SK-N-SH (cell line): ENCODE measurements at regions not wholly inside any gene's neighbourhood (a gene's known extent, or its start where the extent isn't known, plus 50 kb on each side); places are given as distances from the start of the nearest gene placed in this dataset.

Experiments
- CTCF ChIA-PET: fragments of 300-600, 350-600 bp; formaldehyde crosslinking; extraction: SDS; loops from one replicate; lab custom pipeline; 2021; lab: Yijun Ruan, JAX
- POLR2A ChIA-PET: fragments of 350-600 bp; sonication (Branson Sonifier 250); formaldehyde crosslinking; extraction: SDS; loops from one replicate; lab custom pipeline; 2020; ENCODE audit warnings: antibody characterized with exemption, inconsistent platforms; lab: Yijun Ruan, JAX
- DNase-seq: peaks from one replicate; pipeline ENCODE4 v3.0.0; 2012
- H2AFZ ChIP-seq: fragments of 200-600 bp; sonication (generic); 2 replicates; pipeline ENCODE4 v1.8.1; 2016; ENCODE audit warnings: antibody characterized with exemption, mild to moderate bottlenecking, low read depth
- H3F3A ChIP-seq: fragments of 200-600 bp; sonication (generic); replicated peaks from 2 replicates; pipeline ENCODE3; 2016; ENCODE audit warnings: antibody characterized with exemption, mild to moderate bottlenecking; ENCODE audit not compliant: insufficient read depth
- H3K27ac ChIP-seq, 2 experiments: fragments of 200-500 bp in 1 of 2; fragments of 200-600 bp in 1 of 2; sonication (Bioruptor generic) in 1 of 2; sonication (generic), shearing (Covaris generic) in 1 of 2; 2 replicates each; pipeline versions ENCODE4 v1.5.1 to v1.6.1; 2014 to 2016; ENCODE audit warnings: low read depth in 2 of 2, inconsistent platforms in 1 of 2, low read length in 1 of 2, mild to moderate bottlenecking in 1 of 2, mixed read lengths in 1 of 2
- H3K27me3 ChIP-seq: fragments of 200-600 bp; sonication (generic), shearing (Covaris generic); 2 replicates; pipeline ENCODE4 v1.6.1; 2016; ENCODE audit warnings: mixed run types; ENCODE audit not compliant: insufficient read depth
- H3K36me3 ChIP-seq, 2 experiments: fragments of 200-500 bp in 1 of 2; fragments of 200-600 bp in 1 of 2; sonication (Bioruptor generic) in 1 of 2; sonication (generic) in 1 of 2; replicated peaks in 1 of 2; 2 replicates each; pipeline versions ENCODE3 to v1.5.1; 2014 to 2016; ENCODE audit warnings: low read length in 1 of 2, mild to moderate bottlenecking in 1 of 2; ENCODE audit not compliant: insufficient read depth in 2 of 2, control insufficient read depth in 1 of 2
- H3K4me1 ChIP-seq, 2 experiments: fragments of 200-500 bp in 1 of 2; fragments of 200-600 bp in 1 of 2; sonication (Bioruptor generic) in 1 of 2; sonication (generic), shearing (Covaris generic) in 1 of 2; 2 replicates each; pipeline versions ENCODE4 v1.5.1 to v1.6.1; 2014 to 2016; ENCODE audit warnings: low read depth in 1 of 2, low read length in 1 of 2, mixed run types in 1 of 2; ENCODE audit not compliant: insufficient read depth in 2 of 2, control insufficient read depth in 1 of 2
- H3K4me2 ChIP-seq: fragments of 200-600 bp; sonication (generic), shearing (Covaris generic); 2 replicates; pipeline ENCODE4 v1.6.1; 2017; ENCODE audit warnings: mixed run types
- H3K4me3 ChIP-seq, 2 experiments: fragments of 200-500 bp in 1 of 2; fragments of 200-600 bp in 1 of 2; sonication (Bioruptor generic) in 1 of 2; sonication (generic), shearing (Covaris generic) in 1 of 2; 2 replicates each; pipeline versions ENCODE4 v1.5.1 to v1.8.1; 2014 to 2016; ENCODE audit warnings: low read depth in 2 of 2, inconsistent platforms in 1 of 2, low read length in 1 of 2, mild to moderate bottlenecking in 1 of 2, mixed read lengths in 1 of 2, moderate library complexity in 1 of 2
- H3K79me2 ChIP-seq: fragments of 200-600 bp; sonication (generic); 2 replicates; pipeline ENCODE4 v1.8.1; 2017; ENCODE audit warnings: mild to moderate bottlenecking; ENCODE audit not compliant: insufficient read depth
- H3K9ac ChIP-seq: fragments of 200-600 bp; sonication (generic); 2 replicates; pipeline ENCODE4 v1.6.1; 2017; ENCODE audit warnings: mixed run types
- H3K9me2 ChIP-seq: fragments of 200-600 bp; sonication (generic); 2 replicates; pipeline ENCODE4 v1.6.1; 2017; ENCODE audit warnings: mixed run types
- H3K9me3 ChIP-seq: fragments of 200-600 bp; sonication (generic); 2 replicates; pipeline ENCODE4 v1.6.1; 2017; ENCODE audit warnings: mixed run types, mild to moderate bottlenecking, moderate library complexity
- H4K20me1 ChIP-seq: fragments of 200-600 bp; sonication (generic); 2 replicates; pipeline ENCODE4 v1.6.1; 2017; ENCODE audit warnings: mild to moderate bottlenecking, mixed run types; ENCODE audit not compliant: insufficient read depth
- CHD2 ChIP-seq: fragments of 150-350 bp; IDR thresholded peaks from 2 replicates; pipeline ENCODE4 v1.6.1; 2018; ENCODE audit warnings: low read length; ENCODE audit not compliant: partially characterized antibody
- CTCF ChIP-seq: fragments of 200-600 bp; sonication (generic); IDR thresholded peaks from 2 replicates; pipeline ENCODE4 v1.6.1; 2017; ENCODE audit warnings: antibody characterized with exemption, mild to moderate bottlenecking, moderate library complexity
- ELF1 ChIP-seq: IDR thresholded peaks from 2 replicates; pipeline ENCODE4 v1.4.0; 2012
- EP300 ChIP-seq, 2 experiments: IDR thresholded peaks; 2 replicates each; pipeline versions ENCODE4 v1.4.0 to v1.6.1; 2012; ENCODE audit warnings: borderline replicate concordance in 1 of 2, low read depth in 1 of 2, low read length in 1 of 2
- FOSL2 ChIP-seq: IDR thresholded peaks from 2 replicates; pipeline ENCODE4 v1.4.0; 2012; ENCODE audit warnings: low read depth, mild to moderate bottlenecking, moderate library complexity, borderline replicate concordance
- FOXM1 ChIP-seq: IDR thresholded peaks from 2 replicates; pipeline ENCODE4 v1.4.0; 2012; ENCODE audit warnings: low read depth, mild to moderate bottlenecking
- GATA2 ChIP-seq: sonication (generic); formaldehyde crosslinking; IDR thresholded peaks from 2 replicates; pipeline ENCODE4 v1.5.0; 2020; ENCODE audit warnings: mild to moderate bottlenecking, missing genetic modification reagents
- JUND ChIP-seq: IDR thresholded peaks from 2 replicates; pipeline ENCODE4 v1.4.0; 2012
- MEF2A ChIP-seq: IDR thresholded peaks from 2 replicates; pipeline ENCODE4 v1.4.0; 2012; ENCODE audit warnings: low read depth, borderline replicate concordance
- RAD21 ChIP-seq: IDR thresholded peaks from 2 replicates; pipeline ENCODE4 v1.6.1; 2012; ENCODE audit warnings: mild to moderate bottlenecking, low read length
- RCOR1 ChIP-seq: fragments of 150-350 bp; IDR thresholded peaks from 2 replicates; pipeline ENCODE4 v1.6.1; 2017; ENCODE audit warnings: antibody characterized with exemption, low read length
- REST ChIP-seq: IDR thresholded peaks from 2 replicates; pipeline ENCODE4 v1.6.1; 2012; ENCODE audit warnings: mild to moderate bottlenecking, low read depth, low read length, moderate library complexity
- RXRA ChIP-seq: IDR thresholded peaks from 2 replicates; pipeline ENCODE4 v1.4.0; 2012; ENCODE audit warnings: low read depth, mild to moderate bottlenecking, borderline replicate concordance
- SMC3 ChIP-seq: IDR thresholded peaks from 2 replicates; pipeline ENCODE4 v1.6.1; 2012; ENCODE audit warnings: low read depth, low read length, improper control_type of control experiment
- TAF1 ChIP-seq: IDR thresholded peaks from 2 replicates; pipeline ENCODE4 v1.6.1; 2012; ENCODE audit warnings: low read depth, mild to moderate bottlenecking, low read length, moderate library complexity, borderline replicate concordance
- USF2 ChIP-seq: fragments of 150-350 bp; IDR thresholded peaks from 2 replicates; pipeline ENCODE4 v1.6.1; 2017; ENCODE audit warnings: antibody characterized with exemption, low read length, low read depth, borderline replicate concordance
- YY1 ChIP-seq: IDR thresholded peaks from 2 replicates; pipeline ENCODE4 v1.4.0; 2012; ENCODE audit warnings: low read depth, mild to moderate bottlenecking
- WGBS: methylation state at CpG from one replicate; pipeline ENCODE4 v1.1.6; 2017; ENCODE audit warnings: low lambda C conversion rate; 5-methylcytosine and 5-hydroxymethylcytosine counted together

GRCh38 chr7:16235147-16236114 lies 185.9 kb downstream of the CRPPA start:
- Histone ChIP-seq H3K36me3 (no peaks in the 10 kb centered on the region), H3K9me3 (no peaks in the 10 kb centered on the region), H3K27me3 (no peaks in the 10 kb centered on the region), H3K9ac (no peak overlapping the region), H3K4me2 (no peak overlapping the region), H3K9me2 (no peaks in the 10 kb centered on the region), H3K79me2 (no peaks in the 10 kb centered on the region), H3F3A (no peaks in the 10 kb centered on the region), H3K27ac (peak overlapping the region in 1 of 2 experiments; percentile 95; a peak in 2 of 4 replicates), H3K4me1 (peaks cover 0 to 41% of the 10 kb centered on the region in 2 experiments; a peak in 2 of 4 replicates), H4K20me1 (no peaks in the 10 kb centered on the region), H3K4me3 (no peak overlapping the region), H2AFZ (no peak overlapping the region)
- ChIA-PET POLR2A (no interaction called here), CTCF (no interaction called here)
- DNase-seq: no peak
- no peak for TF ChIP-seq MEF2A
- no peak for TF ChIP-seq FOXM1
- 0 out of 2 replicates have a peak, but pooled peaks have one; percentile 28 for TF ChIP-seq RCOR1
- no peak for TF ChIP-seq USF2
- no peak for TF ChIP-seq YY1
- no peak for TF ChIP-seq FOSL2
- 0 out of 2 replicates have a peak, but pooled peaks have one; percentile 1 for TF ChIP-seq RAD21
- peak in 1 of 2 experiments; percentile 69; a peak in 2 of 4 replicates for TF ChIP-seq EP300 (IDR thresholded peaks at IDR 0.05; ENCODE audit: borderline replicate concordance in 1 of 2, low read depth in 1 of 2, low read length in 1 of 2)
- no peak for TF ChIP-seq TAF1
- 20% methylated on average over 5 of the region's 5 CpGs for WGBS

GRCh38 chr7:16234493-16235146 lies 186.7 kb downstream of the CRPPA start:
- DNase-seq: no peak
- POLR2A ChIA-PET: no interaction called here
- Histone ChIP-seq H3K4me1 (peaks cover 0 to 41% of the 10 kb centered on the region in 2 experiments; a peak in 2 of 4 replicates), H3K9ac (no peak overlapping the region), H3K27me3 (no peaks in the 10 kb centered on the region), H4K20me1 (no peaks in the 10 kb centered on the region), H2AFZ (no peak overlapping the region), H3K27ac (peak overlapping the region in 1 of 2 experiments; percentile 95; a peak in 2 of 4 replicates), H3K9me3 (no peaks in the 10 kb centered on the region), H3K36me3 (no peaks in the 10 kb centered on the region), H3K9me2 (no peaks in the 10 kb centered on the region), H3K79me2 (no peaks in the 10 kb centered on the region), H3F3A (no peaks in the 10 kb centered on the region), H3K4me2 (no peak overlapping the region), H3K4me3 (no peak overlapping the region)
- CTCF ChIA-PET: no interaction called here
- WGBS: 38% methylated on average over 2 of the region's 2 CpGs
- TF ChIP-seq GATA2 (CRISPR knock-in tag) (no peak), RXRA (no peak), FOXM1 (no peak), CHD2 (no peak), YY1 (no peak), CTCF (no peak), JUND (no peak), ELF1 (no peak), USF2 (no peak), REST (no peak), SMC3 (no peak), EP300 (IDR thresholded peaks at IDR 0.05; ENCODE audit: borderline replicate concordance in 1 of 2, low read depth in 1 of 2, low read length in 1 of 2) (no peak)
